Breast epithelium (tissue), 4 donors: ENCODE measurements at regions not wholly inside any gene's neighbourhood (a gene's known extent, or its start where the extent isn't known, plus 50 kb on each side); places are given as distances from the start of the nearest gene placed in this dataset.
"Not testable (repeated sequence)": the region's sequence is repeated elsewhere in the genome, so short reads cannot be mapped to it uniquely, and the experiment has no call there.

Source experiments
- DNase-seq, 2 donors: peaks; one replicate each; pipeline ENCODE4 v3.0.0-alpha.2; 2019; ENCODE audit warnings: low spot score in 2 of 2
- H3K27ac ChIP-seq, 2 donors: fragments of 200-600 bp; sonication (generic) in 1 of 2; one replicate each; pipeline ENCODE4 v1.5.1; 2016 to 2019; ENCODE audit warnings: mild to moderate bottlenecking in 1 of 2
- H3K27me3 ChIP-seq, 2 donors: fragments of 200-600 bp; sonication (generic) in 1 of 2; one replicate each; pipeline versions ENCODE4 v1.5.1 to v1.6.0; 2017 to 2019; ENCODE audit warnings: control low read depth in 1 of 2, mild to moderate bottlenecking in 1 of 2
- H3K36me3 ChIP-seq: fragments of 200-600 bp; one replicate; pipeline ENCODE4 v1.5.1; 2019
- H3K4me1 ChIP-seq, 2 donors: fragments of 200-600 bp; sonication (generic); one replicate each; pipeline ENCODE4 v1.5.1; 2016 to 2019; ENCODE audit warnings: control low read depth in 1 of 2
- H3K4me3 ChIP-seq, 3 donors: fragments of 200-600 bp; sonication (generic); 1 replicate in 2 of 3; 2 replicates in 1 of 3; pipeline ENCODE4 v1.5.1; 2016 to 2019; ENCODE audit warnings: mild to moderate bottlenecking in 3 of 3, moderate library complexity in 2 of 3
- H3K9me3 ChIP-seq, 2 donors: fragments of 200-600 bp; sonication (generic) in 1 of 2; one replicate each; pipeline ENCODE4 v1.5.1; 2016 to 2019; ENCODE audit warnings: control low read depth in 1 of 2
- CTCF ChIP-seq, 3 donors: fragments of 450-650 bp; IDR thresholded peaks; one replicate each; pipeline ENCODE4 v1.5.1; 2016 to 2017; ENCODE audit warnings: antibody characterized with exemption in 3 of 3, mild to moderate bottlenecking in 3 of 3, moderate library complexity in 3 of 3
- POLR2A ChIP-seq: fragments of 450-650 bp; IDR thresholded peaks from one replicate; pipeline ENCODE4 v1.6.1; 2016; ENCODE audit warnings: antibody characterized with exemption, mild to moderate bottlenecking, moderate library complexity
- POLR2AphosphoS5 ChIP-seq, 3 donors: sonication (generic); formaldehyde crosslinking; IDR thresholded peaks; one replicate each; pipeline ENCODE4 v1.6.1; 2017; ENCODE audit warnings: antibody characterized with exemption in 3 of 3
- intact Hi-C: fragments of 100-400 bp; cut with DNase I; formaldehyde crosslinking; loops from one replicate; pipeline ENCODE4 v1.15.1; 2023; ENCODE audit warnings: low total_unique reads

GRCh38 chr3:18559331-18559842, 134.2 kb upstream of the SATB1 start:
- H3K4me3 ChIP-seq, result no peak overlapping the region
- no peak overlapping the region for H3K27ac ChIP-seq
- no peak for DNase-seq
- peak; percentile 30 to 84 (median 74) for TF ChIP-seq CTCF (IDR thresholded peaks at IDR 0.05)
- TF ChIP-seq POLR2AphosphoS5 (IDR thresholded peaks at IDR 0.05), result no peak
- H3K4me1 ChIP-seq, result peaks cover 0 to 4% of the 10 kb centered on the region in 2 donors
- no peaks in the 10 kb centered on the region for H3K36me3 ChIP-seq
- H3K9me3 ChIP-seq, result no peaks in the 10 kb centered on the region
- intact Hi-C loops, result no loop called here
- no peaks in the 10 kb centered on the region for H3K27me3 ChIP-seq

- DNase-seq, result no peak
- Histone ChIP-seq H3K36me3 (no peaks in the 10 kb centered on the region), H3K4me1 (peaks cover 0 to 4% of the 10 kb centered on the region in 2 donors), H3K9me3 (no peaks in the 10 kb centered on the region), H3K27ac (no peak overlapping the region), H3K27me3 (no peaks in the 10 kb centered on the region), H3K4me3 (no peak overlapping the region)
- TF ChIP-seq CTCF (IDR thresholded peaks at IDR 0.05), result no peak
- TF ChIP-seq POLR2A, result no peak
- no peak for TF ChIP-seq POLR2AphosphoS5 (IDR thresholded peaks at IDR 0.05)
- intact Hi-C loops, result no loop called here
These were observed 133.4 kb upstream of the SATB1 start for GRCh38 chr3:18558507-18558906.

- Histone ChIP-seq H3K9me3 (no peaks in the 10 kb centered on the region), H3K36me3 (no peaks in the 10 kb centered on the region), H3K4me1 (peaks cover 0 to 4% of the 10 kb centered on the region in 2 donors), H3K4me3 (no peak overlapping the region), H3K27ac (no peak overlapping the region), H3K27me3 (no peaks in the 10 kb centered on the region)
- no peak for TF ChIP-seq CTCF (IDR thresholded peaks at IDR 0.05)
- no peak for TF ChIP-seq POLR2AphosphoS5 (IDR thresholded peaks at IDR 0.05)
- TF ChIP-seq POLR2A, result no peak
- intact Hi-C loops, result no loop called here
- DNase-seq, result no peak
These were observed 132.1 kb upstream of the SATB1 start for GRCh38 chr3:18557216-18557615.

- DNase-seq, result no peak
- Histone ChIP-seq H3K4me3 (no peak overlapping the region), H3K4me1 (peaks cover 0 to 4% of the 10 kb centered on the region in 2 donors), H3K9me3 (no peaks in the 10 kb centered on the region), H3K27me3 (no peaks in the 10 kb centered on the region), H3K36me3 (no peaks in the 10 kb centered on the region), H3K27ac (no peak overlapping the region)
- intact Hi-C loops, result no loop called here
- TF ChIP-seq CTCF (IDR thresholded peaks at IDR 0.05), result no peak
- TF ChIP-seq POLR2A, result no peak
- TF ChIP-seq POLR2AphosphoS5 (IDR thresholded peaks at IDR 0.05), result no peak
These were observed 131.5 kb upstream of the SATB1 start for GRCh38 chr3:18556503-18557135.

- Histone ChIP-seq H3K4me3 (no peak overlapping the region), H3K36me3 (no peaks in the 10 kb centered on the region), H3K4me1 (peaks cover 0 to 4% of the 10 kb centered on the region in 2 donors), H3K27ac (no peak overlapping the region), H3K27me3 (no peaks in the 10 kb centered on the region), H3K9me3 (no peaks in the 10 kb centered on the region)
- DNase-seq, result no peak
- intact Hi-C loops, result no loop called here
- no peak for TF ChIP-seq POLR2AphosphoS5 (IDR thresholded peaks at IDR 0.05)
- no peak for TF ChIP-seq CTCF (IDR thresholded peaks at IDR 0.05)
- no peak for TF ChIP-seq POLR2A
These were observed 130.9 kb upstream of the SATB1 start for GRCh38 chr3:18556001-18556408.

GRCh38 chr3:18552579-18553105, 127.5 kb upstream of the SATB1 start:
- DNase-seq, H3K36me3 ChIP-seq, intact Hi-C loops, H3K4me3 ChIP-seq, H3K27me3 ChIP-seq, H3K9me3 ChIP-seq, H3K27ac ChIP-seq, H3K4me1 ChIP-seq: not testable (repeated sequence)
